B cell (primary cell): ENCODE measurements at regions not wholly inside any gene's neighbourhood (a gene's known extent, or its start where the extent isn't known, plus 50 kb on each side); places are given as distances from the start of the nearest gene placed in this dataset.

ENCODE experiments used
- ATAC-seq: fragments of 200-7000 bp; cut with Tn5 transposase; one replicate; pipeline ENCODE4 v1.10.0; 2021; ENCODE audit warnings: low read depth, mild to moderate bottlenecking, moderate number of reproducible peaks, moderate library complexity
- CTCF ChIA-PET: fragments of 350-600 bp; sonication (Branson Sonifier 250); formaldehyde crosslinking; loops from one replicate; lab custom pipeline; 2021; ENCODE audit warnings: antibody characterized with exemption, inconsistent platforms; lab: Charles Lee
- POLR2A ChIA-PET: fragments of 350-600 bp; sonication (Branson Sonifier 250); formaldehyde crosslinking; loops from one replicate; lab custom pipeline; 2021; ENCODE audit warnings: antibody characterized with exemption; lab: Charles Lee
- DNase-seq: peaks from one replicate; pipeline ENCODE4 v3.0.0; 2013
- H2AFZ ChIP-seq: 2 replicates; pipeline ENCODE4 v1.6.1; 2012; ENCODE audit warnings: mild to moderate bottlenecking, low read depth, low read length; ENCODE audit not compliant: insufficient read depth, poor library complexity, severe bottlenecking
- H3K27ac ChIP-seq, 2 donors: 1 replicate in 1 of 2; 2 replicates in 1 of 2; pipeline ENCODE4 v1.5.1; 2012 to 2013; ENCODE audit warnings: low read length in 2 of 2, mild to moderate bottlenecking in 2 of 2, moderate library complexity in 1 of 2
- H3K27me3 ChIP-seq, 4 experiments: fragments of 200-600 bp in 1 of 4; sonication (generic) in 1 of 4; replicated peaks in 1 of 4; 1 replicate in 2 of 4; 2 replicates in 2 of 4; pipeline versions ENCODE4 v1.6.1 to v1.7.0; 2013 to 2016; ENCODE audit warnings: low read length in 3 of 4, mild to moderate bottlenecking in 2 of 4, mixed read lengths in 1 of 4, moderate library complexity in 1 of 4; ENCODE audit not compliant: insufficient read depth in 4 of 4, control insufficient read depth in 3 of 4; ENCODE audit errors: control extremely low read depth in 1 of 4
- H3K36me3 ChIP-seq, 2 experiments: replicated peaks in 1 of 2; 1 replicate in 1 of 2; 2 replicates in 1 of 2; pipeline versions ENCODE4 v1.6.1 to v1.7.1; 2013; ENCODE audit warnings: low read length in 1 of 2; ENCODE audit not compliant: insufficient read depth in 2 of 2, control insufficient read depth in 1 of 2; ENCODE audit errors: control extremely low read depth in 1 of 2, extremely low read depth in 1 of 2
- H3K4me1 ChIP-seq, 2 donors: fragments of 200-600 bp in 1 of 2; sonication (generic) in 1 of 2; 1 replicate in 1 of 2; 2 replicates in 1 of 2; pipeline versions ENCODE4 v1.5.1 to v1.6.1; 2013 to 2017; ENCODE audit warnings: low read length in 2 of 2; ENCODE audit not compliant: control insufficient read depth in 2 of 2, insufficient read depth in 2 of 2
- H3K4me2 ChIP-seq: replicated peaks from 2 replicates; pipeline ENCODE3; 2012; ENCODE audit warnings: mild to moderate bottlenecking, low read depth, low read length; ENCODE audit not compliant: poor library complexity, severe bottlenecking
- H3K4me3 ChIP-seq, 5 experiments: fragments of 200-600 bp in 1 of 5; sonication (generic) in 1 of 5; 1 replicate in 3 of 5; 2 replicates in 2 of 5; pipeline versions ENCODE4 v1.5.1 to v1.7.0; 2011 to 2016; ENCODE audit warnings: low read length in 4 of 5, mild to moderate bottlenecking in 4 of 5, low read depth in 2 of 5, control low read depth in 1 of 5, moderate library complexity in 1 of 5; ENCODE audit not compliant: insufficient read depth in 1 of 5; ENCODE audit errors: control extremely low read depth in 1 of 5, extremely low read depth in 1 of 5
- H3K79me2 ChIP-seq: fragments of 200-600 bp; sonication (generic); one replicate; pipeline ENCODE4 v1.6.0; 2016; ENCODE audit warnings: low read length; ENCODE audit not compliant: control insufficient read depth, insufficient read depth
- H3K9ac ChIP-seq: fragments of 200-600 bp; sonication (generic); 2 replicates; pipeline ENCODE4 v1.6.1; 2017; ENCODE audit warnings: mild to moderate bottlenecking, low read length, moderate library complexity
- H3K9me3 ChIP-seq, 3 donors: one replicate each; pipeline versions ENCODE4 v1.6.1 to v1.7.1; 2013; ENCODE audit warnings: low read length in 2 of 3; ENCODE audit not compliant: control insufficient read depth in 2 of 3, insufficient read depth in 1 of 3; ENCODE audit errors: control extremely low read depth in 1 of 3
- H4K20me1 ChIP-seq: 2 replicates; pipeline ENCODE4 v1.6.0; 2012; ENCODE audit warnings: mild to moderate bottlenecking, low read length; ENCODE audit not compliant: insufficient read depth, control insufficient read depth, poor library complexity, severe bottlenecking
- H3K27ac Mint-ChIP-seq: one replicate; pipeline ENCODE4 v1.8.0; 2021; ENCODE audit warnings: mixed read lengths
- H3K27me3 Mint-ChIP-seq: one replicate; pipeline ENCODE4 v1.8.0; 2021; ENCODE audit warnings: mixed read lengths
- H3K4me1 Mint-ChIP-seq: one replicate; pipeline ENCODE4 v1.8.0; 2021; ENCODE audit warnings: mixed read lengths
- H3K4me3 Mint-ChIP-seq: one replicate; pipeline ENCODE4 v1.8.0; 2021; ENCODE audit warnings: mixed read lengths
- H3K9me3 Mint-ChIP-seq: one replicate; pipeline ENCODE4 v1.8.0; 2022; ENCODE audit warnings: mixed read lengths; ENCODE audit not compliant: insufficient read depth
- EZH2 ChIP-seq: IDR thresholded peaks from 2 replicates; pipeline ENCODE4 v1.6.1; 2012; ENCODE audit warnings: borderline replicate concordance, low read depth, mild to moderate bottlenecking, moderate library complexity, low read length; ENCODE audit not compliant: insufficient read depth, poor library complexity, severe bottlenecking
- WGBS: methylation state at CpG from one replicate; pipeline ENCODE4 v1.1.5; 2013; ENCODE audit warnings: missing lambda C conversion rate; ENCODE audit not compliant: insufficient coverage; 5-methylcytosine and 5-hydroxymethylcytosine counted together
- intact Hi-C: fragments of 100-400 bp; cut with micrococcal nuclease; formaldehyde crosslinking; loops from one replicate; pipeline ENCODE4 v1.10.0; 2022
- TF ChIP-seq, protein P1 (sequence below): fragments of 200-600 bp; IDR thresholded peaks from one replicate; pipeline ENCODE4 v1.8.0; 2022; ENCODE audit warnings: antibody characterized with exemption, mild to moderate bottlenecking

DNA sequence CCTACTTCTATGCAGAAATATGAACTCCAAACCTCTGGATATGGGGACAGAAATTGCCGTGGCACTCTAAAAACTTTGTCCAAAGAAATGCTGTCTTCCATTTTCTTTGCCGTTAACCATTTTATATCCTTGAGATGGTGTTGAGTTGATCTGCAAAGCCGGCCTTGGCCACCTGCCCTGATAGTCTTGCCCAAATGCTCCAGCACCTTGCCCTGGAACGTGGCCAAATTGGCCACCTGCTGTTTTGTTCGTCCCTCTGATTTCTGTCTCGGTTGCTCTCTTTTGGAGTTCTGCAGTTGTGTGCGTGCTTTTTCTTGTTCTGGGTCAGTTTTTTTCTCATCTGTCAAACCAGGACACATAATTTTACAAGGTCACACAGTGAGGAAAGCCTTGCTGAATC, 239.7 kb upstream of the GMDS start:
- no peak overlapping the region for H3K4me2 ChIP-seq
- POLR2A ChIA-PET, result no interaction called here

DNA sequence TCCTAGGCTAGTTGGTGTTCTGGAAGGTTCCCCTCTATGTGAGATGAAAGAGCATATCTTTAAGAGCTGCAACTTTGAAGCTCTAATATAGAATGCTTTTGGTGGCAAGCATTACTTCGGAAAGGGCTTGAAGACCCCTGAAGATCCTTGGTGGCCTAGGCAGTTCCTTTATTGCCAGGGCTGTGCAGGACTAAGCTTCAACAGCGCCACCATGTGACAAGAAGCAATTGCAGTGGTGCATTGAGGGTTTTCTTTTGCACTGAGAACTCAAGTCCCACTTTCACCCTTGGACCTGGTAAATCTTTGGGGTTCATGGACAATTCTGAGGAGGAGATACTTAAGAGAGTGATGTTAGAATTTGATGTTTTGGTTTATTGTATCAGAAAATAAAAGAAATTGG, 237.4 kb upstream of the GMDS start:
- H3K4me1 Mint-ChIP-seq, result no peaks in the 10 kb centered on the region
- Histone ChIP-seq H4K20me1 (no peaks in the 10 kb centered on the region), H2AFZ (no peak overlapping the region), H3K27me3 (no peaks in the 10 kb centered on the region), H3K4me1 (no peaks in the 10 kb centered on the region), H3K4me3 (no peak overlapping the region), H3K9me3 (peaks cover 0 to 15% (median 7%) of the 10 kb centered on the region in 3 donors), H3K79me2 (no peaks in the 10 kb centered on the region), H3K4me2 (no peak overlapping the region), H3K27ac (no peak overlapping the region), H3K9ac (no peak overlapping the region), H3K36me3 (no peaks in the 10 kb centered on the region)
- no peak for ATAC-seq
- WGBS, result 90% methylated on average over 2 of the region's 2 CpGs
- no peak for TF ChIP-seq EZH2
- TF ChIP-seq, protein P1, sequence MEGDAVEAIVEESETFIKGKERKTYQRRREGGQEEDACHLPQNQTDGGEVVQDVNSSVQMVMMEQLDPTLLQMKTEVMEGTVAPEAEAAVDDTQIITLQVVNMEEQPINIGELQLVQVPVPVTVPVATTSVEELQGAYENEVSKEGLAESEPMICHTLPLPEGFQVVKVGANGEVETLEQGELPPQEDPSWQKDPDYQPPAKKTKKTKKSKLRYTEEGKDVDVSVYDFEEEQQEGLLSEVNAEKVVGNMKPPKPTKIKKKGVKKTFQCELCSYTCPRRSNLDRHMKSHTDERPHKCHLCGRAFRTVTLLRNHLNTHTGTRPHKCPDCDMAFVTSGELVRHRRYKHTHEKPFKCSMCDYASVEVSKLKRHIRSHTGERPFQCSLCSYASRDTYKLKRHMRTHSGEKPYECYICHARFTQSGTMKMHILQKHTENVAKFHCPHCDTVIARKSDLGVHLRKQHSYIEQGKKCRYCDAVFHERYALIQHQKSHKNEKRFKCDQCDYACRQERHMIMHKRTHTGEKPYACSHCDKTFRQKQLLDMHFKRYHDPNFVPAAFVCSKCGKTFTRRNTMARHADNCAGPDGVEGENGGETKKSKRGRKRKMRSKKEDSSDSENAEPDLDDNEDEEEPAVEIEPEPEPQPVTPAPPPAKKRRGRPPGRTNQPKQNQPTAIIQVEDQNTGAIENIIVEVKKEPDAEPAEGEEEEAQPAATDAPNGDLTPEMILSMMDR, result no peak
- no peak overlapping the region for H3K4me3 Mint-ChIP-seq
- H3K27me3 Mint-ChIP-seq, result peaks cover 11% of the 10 kb centered on the region
- CTCF ChIA-PET, result no interaction called here
- intact Hi-C loops, result no loop called here
- DNase-seq, result no peak
- no peaks in the 10 kb centered on the region for H3K9me3 Mint-ChIP-seq
- no peak overlapping the region for H3K27ac Mint-ChIP-seq
- POLR2A ChIA-PET, result no interaction called here

More for the DNA sequence above, 239.7 kb upstream of the GMDS start:
- Histone ChIP-seq H3K4me1 (no peaks in the 10 kb centered on the region), H3K9ac (no peak overlapping the region), H3K36me3 (no peaks in the 10 kb centered on the region), H3K9me3 (peaks cover 0 to 15% (median 7%) of the 10 kb centered on the region in 3 donors), H2AFZ (no peak overlapping the region), H3K4me3 (no peak overlapping the region), H3K79me2 (no peaks in the 10 kb centered on the region), H4K20me1 (no peaks in the 10 kb centered on the region), H3K27me3 (no peaks in the 10 kb centered on the region), H3K27ac (no peak overlapping the region)
- no peaks in the 10 kb centered on the region for H3K9me3 Mint-ChIP-seq
- peaks cover 11% of the 10 kb centered on the region for H3K27me3 Mint-ChIP-seq
- no peaks in the 10 kb centered on the region for H3K4me1 Mint-ChIP-seq
- DNase-seq (no peak), ATAC-seq (no peak)
- H3K27ac Mint-ChIP-seq, result no peak overlapping the region
- H3K4me3 Mint-ChIP-seq, result no peak overlapping the region
- 88% methylated on average over 6 of the region's 7 CpGs for WGBS
- TF ChIP-seq, protein P1, result no peak
- no peak for TF ChIP-seq EZH2
- intact Hi-C loops, result no loop called here
- CTCF ChIA-PET, result no interaction called here
